Loucy (cell line): ENCODE measurements at regions not wholly inside any gene's neighbourhood (a gene's known extent, or its start where the extent isn't known, plus 50 kb on each side); places are given as distances from the start of the nearest gene placed in this dataset.

Experiments used
- H2AFZ ChIP-seq: fragments of 200-600 bp; sonication (generic); 2 replicates; pipeline ENCODE4 v1.6.0; 2016; ENCODE audit warnings: antibody characterized with exemption, mild to moderate bottlenecking, low read length, moderate library complexity
- H3F3A ChIP-seq: fragments of 200-600 bp; 2 replicates; pipeline ENCODE4 v1.6.0; 2016; ENCODE audit warnings: antibody characterized with exemption, low read depth, mild to moderate bottlenecking
- H3K27me3 ChIP-seq: fragments of 200-600 bp; sonication (generic); 2 replicates; pipeline ENCODE4 v1.6.1; 2014; ENCODE audit warnings: low read length, mild to moderate bottlenecking; ENCODE audit not compliant: insufficient read depth, poor library complexity, severe bottlenecking
- H3K36me3 ChIP-seq: fragments of 200-600 bp; sonication (generic); 2 replicates; pipeline ENCODE4 v1.6.1; 2016; ENCODE audit warnings: low read length; ENCODE audit not compliant: insufficient read depth
- H3K4me1 ChIP-seq: fragments of 200-600 bp; sonication (generic); 2 replicates; pipeline ENCODE4 v1.5.1; 2014; ENCODE audit warnings: low read length, mild to moderate bottlenecking; ENCODE audit not compliant: insufficient read depth, poor library complexity, severe bottlenecking
- H3K4me2 ChIP-seq: fragments of 200-600 bp; sonication (generic); 2 replicates; pipeline ENCODE4 v1.6.0; 2014; ENCODE audit warnings: antibody characterized with exemption, low read length, low read depth, mild to moderate bottlenecking; ENCODE audit not compliant: poor library complexity, severe bottlenecking
- H3K4me3 ChIP-seq: fragments of 200-600 bp; sonication (generic); 2 replicates; pipeline ENCODE4 v1.5.1; 2014; ENCODE audit warnings: low read length, mild to moderate bottlenecking, mixed read lengths; ENCODE audit not compliant: poor library complexity, severe bottlenecking
- H3K79me2 ChIP-seq: fragments of 200-600 bp; sonication (generic); 2 replicates; pipeline ENCODE4 v1.6.1; 2014; ENCODE audit warnings: low read length; ENCODE audit not compliant: insufficient read depth
- H3K9ac ChIP-seq: fragments of 200-600 bp; sonication (generic); 2 replicates; pipeline ENCODE4 v1.6.0; 2014; ENCODE audit warnings: mild to moderate bottlenecking, low read depth, low read length, moderate library complexity; ENCODE audit not compliant: poor library complexity, severe bottlenecking
- H3K9me2 ChIP-seq: fragments of 200-600 bp; sonication (generic); replicated peaks from 2 replicates; pipeline ENCODE4 v1.6.1; 2016; ENCODE audit warnings: low read depth, low read length, mixed read lengths
- H3K9me3 ChIP-seq: fragments of 200-600 bp; sonication (generic); 2 replicates; pipeline ENCODE4 v1.6.1; 2014; ENCODE audit warnings: mild to moderate bottlenecking, antibody characterized with exemption, low read length, low read depth; ENCODE audit not compliant: insufficient read depth
- H4K20me1 ChIP-seq: fragments of 200-600 bp; sonication (generic); 2 replicates; pipeline ENCODE4 v1.6.0; 2014; ENCODE audit warnings: antibody characterized with exemption, low read length, mild to moderate bottlenecking; ENCODE audit not compliant: insufficient read depth, poor library complexity, severe bottlenecking
- CTCF ChIP-seq: fragments of 200-600 bp; sonication (generic); conservative IDR thresholded peaks from 2 replicates; pipeline ENCODE4 v1.5.1; 2014; ENCODE audit warnings: mild to moderate bottlenecking, antibody characterized with exemption, low read length
- EZH2phosphoT487 ChIP-seq: fragments of 200-600 bp; IDR thresholded peaks from 2 replicates; pipeline ENCODE4 v1.6.1; 2018; ENCODE audit warnings: antibody characterized with exemption, mild to moderate bottlenecking, moderate library complexity, borderline replicate concordance

GRCh38 chr12:86788661-86789060, 532.5 kb upstream of the MGAT4C start:
- TF ChIP-seq CTCF (no peak), EZH2phosphoT487 (no peak)
- Histone ChIP-seq H3K4me3 (no peak overlapping the region), H3K36me3 (no peaks in the 10 kb centered on the region), H3K79me2 (no peaks in the 10 kb centered on the region), H3K9me2 (no peaks in the 10 kb centered on the region), H3K9ac (no peak overlapping the region), H3K4me1 (no peaks in the 10 kb centered on the region), H3K27me3 (no peaks in the 10 kb centered on the region), H3K9me3 (no peaks in the 10 kb centered on the region), H3K4me2 (no peak overlapping the region), H3F3A (no peaks in the 10 kb centered on the region), H2AFZ (no peak overlapping the region), H4K20me1 (no peaks in the 10 kb centered on the region)

- Histone ChIP-seq H3K9me3 (no peaks in the 10 kb centered on the region), H3K79me2 (no peaks in the 10 kb centered on the region), H3K4me1 (no peaks in the 10 kb centered on the region), H3K9me2 (no peaks in the 10 kb centered on the region), H4K20me1 (no peaks in the 10 kb centered on the region), H3F3A (no peaks in the 10 kb centered on the region), H3K4me3 (no peak overlapping the region), H3K36me3 (no peaks in the 10 kb centered on the region), H2AFZ (no peak overlapping the region), H3K4me2 (no peak overlapping the region), H3K9ac (no peak overlapping the region), H3K27me3 (no peaks in the 10 kb centered on the region)
- TF ChIP-seq CTCF, result no peak
- TF ChIP-seq EZH2phosphoT487, result no peak
These were observed 531.2 kb upstream of the MGAT4C start for GRCh38 chr12:86787419-86787818.

- H3K9me2 ChIP-seq, result no peaks in the 10 kb centered on the region
- H2AFZ ChIP-seq, result no peak overlapping the region
- TF ChIP-seq EZH2phosphoT487 (no peak), CTCF (no peak)
These were observed 521.1 kb upstream of the MGAT4C start for GRCh38 chr12:86777325-86777724.

More at GRCh38 chr12:86777325-86777724, 521.1 kb upstream of the MGAT4C start:
- Histone ChIP-seq H3F3A (no peaks in the 10 kb centered on the region), H3K4me3 (no peak overlapping the region), H3K4me2 (no peak overlapping the region), H3K9ac (no peak overlapping the region), H3K79me2 (no peaks in the 10 kb centered on the region), H3K4me1 (no peaks in the 10 kb centered on the region), H3K27me3 (no peaks in the 10 kb centered on the region), H3K9me3 (no peaks in the 10 kb centered on the region), H4K20me1 (no peaks in the 10 kb centered on the region), H3K36me3 (no peaks in the 10 kb centered on the region)
